Neural progenitor cell (in vitro differentiated cells): ENCODE measurements at regions not wholly inside any gene's neighbourhood (a gene's known extent, or its start where the extent isn't known, plus 50 kb on each side); places are given as distances from the start of the nearest gene placed in this dataset.

ENCODE experiments used
- EZH2 ChIP-seq: fragments of 200-600 bp; sonication (generic); IDR thresholded peaks from 2 replicates; pipeline ENCODE4 v1.6.1; 2017; ENCODE audit warnings: antibody characterized with exemption, mild to moderate bottlenecking, moderate library complexity
- EZH2phosphoT487 ChIP-seq: fragments of 200-600 bp; sonication (generic); IDR thresholded peaks from 2 replicates; pipeline ENCODE4 v1.6.1; 2017; ENCODE audit warnings: antibody characterized with exemption
- TF ChIP-seq, protein P1 (sequence below): fragments of 200-600 bp; sonication (generic); IDR thresholded peaks from 2 replicates; pipeline ENCODE4 v1.5.1; 2017; ENCODE audit warnings: antibody characterized with exemption, mild to moderate bottlenecking

DNA sequence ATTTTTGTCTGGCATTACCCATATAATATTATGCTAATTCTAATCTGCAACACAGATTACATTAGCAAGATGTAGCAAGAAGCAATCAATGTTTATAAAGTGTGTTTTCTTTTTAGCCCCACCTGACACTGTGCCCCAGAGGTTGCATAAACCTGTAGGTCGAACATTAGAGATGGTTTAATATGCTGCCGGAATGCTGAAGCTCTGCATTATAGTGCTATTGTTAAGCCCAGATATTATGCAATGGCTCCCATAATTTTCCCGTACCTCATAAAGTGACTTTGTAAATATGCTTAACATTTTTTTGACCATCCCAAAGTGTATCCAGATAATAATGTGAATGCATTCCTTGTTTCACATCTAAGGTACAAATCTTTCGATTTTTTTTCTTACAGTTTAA, 109.3 kb upstream of the MAP4K3 start:
- TF ChIP-seq, protein P1, sequence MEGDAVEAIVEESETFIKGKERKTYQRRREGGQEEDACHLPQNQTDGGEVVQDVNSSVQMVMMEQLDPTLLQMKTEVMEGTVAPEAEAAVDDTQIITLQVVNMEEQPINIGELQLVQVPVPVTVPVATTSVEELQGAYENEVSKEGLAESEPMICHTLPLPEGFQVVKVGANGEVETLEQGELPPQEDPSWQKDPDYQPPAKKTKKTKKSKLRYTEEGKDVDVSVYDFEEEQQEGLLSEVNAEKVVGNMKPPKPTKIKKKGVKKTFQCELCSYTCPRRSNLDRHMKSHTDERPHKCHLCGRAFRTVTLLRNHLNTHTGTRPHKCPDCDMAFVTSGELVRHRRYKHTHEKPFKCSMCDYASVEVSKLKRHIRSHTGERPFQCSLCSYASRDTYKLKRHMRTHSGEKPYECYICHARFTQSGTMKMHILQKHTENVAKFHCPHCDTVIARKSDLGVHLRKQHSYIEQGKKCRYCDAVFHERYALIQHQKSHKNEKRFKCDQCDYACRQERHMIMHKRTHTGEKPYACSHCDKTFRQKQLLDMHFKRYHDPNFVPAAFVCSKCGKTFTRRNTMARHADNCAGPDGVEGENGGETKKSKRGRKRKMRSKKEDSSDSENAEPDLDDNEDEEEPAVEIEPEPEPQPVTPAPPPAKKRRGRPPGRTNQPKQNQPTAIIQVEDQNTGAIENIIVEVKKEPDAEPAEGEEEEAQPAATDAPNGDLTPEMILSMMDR = no peak
- TF ChIP-seq EZH2phosphoT487 (no peak), EZH2 (no peak)
